T47D (cell line): ENCODE measurements at regions not wholly inside any gene's neighbourhood (a gene's known extent, or its start where the extent isn't known, plus 50 kb on each side); places are given as distances from the start of the nearest gene placed in this dataset.
"Not testable (repeated sequence)": the region's sequence is repeated elsewhere in the genome, so short reads cannot be mapped to it uniquely, and the experiment has no call there.

ENCODE experiments used
- DNase-seq, 2 experiments: peaks; one replicate each; pipeline versions ENCODE4 v3.0.0 to v3.0.0-alpha.2; 2011 to 2012; ENCODE audit warnings: low read depth in 1 of 2, low spot score in 1 of 2
- JUND ChIP-seq: IDR thresholded peaks from 2 replicates; pipeline ENCODE4 v1.6.1; 2012; ENCODE audit warnings: low read depth
- in situ Hi-C: cut with HindIII; loops from 2 replicates; pipeline ENCODE4 v1.10.0; 2016; ENCODE audit warnings: low sequenced_read_pairs, low pct_unique_long_range_greater_than_20kb

DNA sequence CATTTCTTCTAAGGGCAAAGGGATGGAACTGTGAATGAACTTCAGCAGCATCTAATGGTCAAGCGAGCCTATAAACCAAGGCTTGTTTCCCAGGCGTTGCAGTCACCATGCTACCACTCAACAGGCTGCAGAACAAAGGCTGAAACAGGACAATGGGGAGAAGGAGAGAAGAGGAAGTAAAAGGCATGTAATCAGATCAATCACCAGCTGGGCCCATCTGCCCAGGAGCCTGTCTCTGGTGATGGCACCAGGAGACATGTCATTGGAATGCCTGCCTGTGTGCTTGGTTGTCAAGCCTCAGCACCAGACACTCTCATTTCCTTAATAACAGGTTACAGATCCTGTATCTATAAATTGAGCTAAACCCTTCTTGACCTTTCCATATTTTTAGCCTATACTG lies 81.7 kb upstream of the UMPS start:
- no peak for TF ChIP-seq JUND
- in situ Hi-C loops: no loop called here
- DNase-seq: no peak

DNA sequence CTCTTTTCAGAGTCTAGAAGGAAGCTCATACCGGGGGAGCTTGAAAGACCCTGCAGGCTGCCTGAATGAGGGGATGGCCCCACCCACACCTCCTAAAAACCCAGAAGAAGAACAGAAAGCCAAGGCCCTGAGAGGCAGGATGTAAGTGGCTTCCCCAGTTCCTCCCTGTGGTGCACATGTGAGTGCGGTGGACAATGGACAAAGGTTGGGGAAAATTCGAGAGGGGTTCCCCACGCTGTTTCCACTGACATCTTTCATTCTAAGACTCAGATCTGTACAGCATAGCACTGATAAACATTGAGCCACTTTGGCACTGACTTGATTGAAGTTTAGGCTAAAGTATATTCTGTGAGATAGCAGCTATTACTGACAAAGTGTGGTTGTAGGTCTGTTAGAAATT lies 79.5 kb upstream of the UMPS start:
- no peak for DNase-seq
- no peak for TF ChIP-seq JUND
- in situ Hi-C loops: no loop called here

DNA sequence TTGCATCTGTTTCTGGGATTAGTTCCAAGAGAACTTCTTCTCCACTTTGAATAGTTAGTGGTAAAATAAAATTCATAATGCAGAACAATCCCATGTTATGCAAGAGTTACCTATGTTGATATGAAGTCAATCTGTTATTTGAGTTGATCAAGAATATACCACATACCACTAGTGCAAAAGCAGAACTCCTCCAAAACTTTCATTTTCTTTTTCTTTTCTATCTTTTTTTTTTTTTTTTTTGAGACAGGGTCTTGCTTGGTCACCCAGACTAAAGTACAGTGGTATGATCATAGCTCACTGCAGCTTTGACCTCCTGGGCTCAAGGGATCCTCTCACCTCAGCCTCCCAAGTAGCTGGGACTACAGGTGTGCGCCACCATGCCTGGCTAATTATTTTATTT lies 78.8 kb upstream of the UMPS start:
- DNase-seq, in situ Hi-C loops: not testable (repeated sequence)

DNA sequence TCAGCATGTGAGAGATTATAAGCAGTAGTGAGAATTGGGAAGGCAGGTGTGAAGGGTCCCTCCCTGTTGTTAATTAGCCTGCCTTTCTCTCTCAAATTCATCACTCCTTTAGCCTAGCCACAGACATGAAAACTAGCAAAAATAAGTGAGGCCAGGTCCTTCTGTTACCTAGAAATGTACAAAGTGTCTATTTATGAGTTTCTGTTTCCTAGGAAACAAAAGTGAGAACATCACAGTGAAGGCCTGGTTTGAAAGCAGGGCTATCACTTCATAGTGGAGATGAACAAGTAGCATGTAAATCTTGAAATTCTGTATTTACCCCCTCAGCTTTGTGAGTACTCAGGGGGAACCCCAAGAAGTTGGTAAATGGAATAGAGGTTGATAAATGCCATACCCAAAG lies 78.2 kb upstream of the UMPS start:
- TF ChIP-seq JUND: no peak
- in situ Hi-C loops: no loop called here
- no peak for DNase-seq

DNA sequence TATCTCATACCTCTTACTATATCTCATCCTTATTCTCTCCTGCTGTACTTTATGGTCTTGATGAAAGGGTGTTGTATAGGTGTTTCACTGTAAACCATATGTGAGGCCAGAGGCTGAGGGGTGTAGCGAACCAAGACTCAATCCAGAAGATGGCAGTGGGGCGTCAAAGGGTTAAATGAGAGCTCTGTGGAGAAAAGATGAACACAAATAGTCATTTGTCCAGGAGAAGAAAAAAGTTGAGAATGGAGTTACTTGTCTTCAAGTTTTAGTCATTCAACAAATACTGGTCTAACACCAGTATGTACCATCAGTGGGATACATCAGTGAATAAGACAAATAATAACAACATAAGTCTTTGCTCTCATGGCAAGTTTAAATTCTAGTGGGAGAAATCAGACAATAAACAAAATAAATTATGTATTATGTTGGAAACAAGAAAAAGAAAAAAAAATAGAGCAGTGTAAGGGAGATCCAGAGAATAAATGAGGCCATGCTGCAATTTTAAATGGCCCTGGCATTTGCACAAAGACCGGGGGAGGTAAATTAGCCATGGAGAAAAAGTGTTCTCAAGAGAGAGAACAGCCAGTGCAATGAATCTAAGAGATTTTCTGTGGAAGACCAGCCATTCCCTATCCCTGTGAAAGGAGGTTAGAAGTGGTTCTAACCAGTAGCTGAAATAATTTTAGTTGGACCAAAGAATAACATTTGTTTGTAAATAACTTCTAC lies 77.0 kb upstream of the UMPS start:
- DNase-seq: no peak
- no peak for TF ChIP-seq JUND
- in situ Hi-C loops: no loop called here

DNA sequence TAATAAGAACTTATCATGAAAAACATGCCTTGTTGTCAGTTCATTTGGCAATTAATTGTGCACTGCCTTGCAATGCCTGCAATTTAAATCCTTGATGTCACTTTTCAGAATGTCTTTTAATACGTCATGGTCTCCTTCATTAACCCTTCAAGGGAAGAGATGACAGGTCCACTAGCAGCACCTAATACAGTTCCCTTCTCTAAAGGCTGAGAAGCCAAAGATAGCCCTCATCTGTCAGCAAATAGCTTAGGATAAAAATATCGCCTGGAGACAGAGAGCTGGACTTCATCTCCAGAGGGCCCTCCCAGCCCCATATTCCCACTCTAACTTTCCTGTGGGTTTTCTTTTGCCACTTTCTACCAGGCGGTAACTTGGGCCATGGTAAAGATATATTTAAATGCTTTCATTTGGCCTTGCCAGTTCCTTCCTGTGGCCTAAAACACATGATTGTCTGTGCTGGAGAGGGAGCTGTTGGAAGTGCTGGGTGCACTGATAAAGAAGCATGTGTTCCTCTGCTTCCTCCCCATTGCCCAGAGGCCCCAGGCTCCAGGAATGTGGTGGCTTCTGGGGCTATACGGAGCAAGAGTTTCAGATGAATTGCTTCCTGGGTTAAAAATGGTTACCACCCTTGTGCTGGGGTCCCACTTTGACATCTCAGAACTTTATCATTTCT lies 76.3 kb upstream of the UMPS start:
- in situ Hi-C loops: no loop called here
- no peak for DNase-seq
- TF ChIP-seq JUND: no peak

DNA sequence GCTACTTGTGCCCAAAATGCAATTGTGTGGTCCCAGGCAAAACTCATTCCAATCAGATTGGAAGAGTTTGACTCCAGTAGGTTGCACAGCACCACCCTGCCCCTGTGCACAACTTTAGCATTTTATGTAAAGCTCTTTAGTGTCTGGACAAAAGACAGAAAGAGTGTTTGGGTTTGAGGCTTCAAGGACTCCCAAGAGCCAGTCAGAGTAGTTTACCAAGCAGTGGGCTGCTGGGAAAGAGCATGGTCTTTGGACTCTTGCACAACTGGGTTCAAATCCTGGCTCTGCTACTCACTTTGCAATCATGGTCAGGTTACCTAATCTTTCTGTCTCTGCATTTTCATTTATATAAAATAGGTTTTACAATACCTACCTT lies 75.8 kb upstream of the UMPS start:
- no peak for DNase-seq
- in situ Hi-C loops: no loop called here
- TF ChIP-seq JUND: no peak

DNA sequence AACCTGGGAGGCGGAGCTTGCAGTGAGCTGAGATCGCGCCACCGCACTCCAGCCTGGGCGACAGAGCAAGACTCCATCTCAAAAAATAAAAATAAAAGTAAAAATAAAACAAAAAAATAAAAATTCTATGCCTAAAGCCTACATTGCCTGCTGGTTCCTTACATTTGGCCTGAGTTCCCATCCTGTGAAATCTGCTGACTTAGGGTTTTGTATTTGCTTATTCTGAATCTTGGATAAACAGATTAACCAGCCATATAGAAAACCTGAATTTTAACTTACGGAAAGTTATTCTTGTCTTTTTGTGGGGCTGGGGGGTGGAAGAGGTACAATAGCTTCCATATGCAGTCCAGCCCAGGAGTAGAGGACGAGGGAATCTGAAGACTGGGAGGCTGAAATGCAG lies 73.7 kb upstream of the UMPS start:
- in situ Hi-C loops: no loop called here
- DNase-seq: no peak

DNA sequence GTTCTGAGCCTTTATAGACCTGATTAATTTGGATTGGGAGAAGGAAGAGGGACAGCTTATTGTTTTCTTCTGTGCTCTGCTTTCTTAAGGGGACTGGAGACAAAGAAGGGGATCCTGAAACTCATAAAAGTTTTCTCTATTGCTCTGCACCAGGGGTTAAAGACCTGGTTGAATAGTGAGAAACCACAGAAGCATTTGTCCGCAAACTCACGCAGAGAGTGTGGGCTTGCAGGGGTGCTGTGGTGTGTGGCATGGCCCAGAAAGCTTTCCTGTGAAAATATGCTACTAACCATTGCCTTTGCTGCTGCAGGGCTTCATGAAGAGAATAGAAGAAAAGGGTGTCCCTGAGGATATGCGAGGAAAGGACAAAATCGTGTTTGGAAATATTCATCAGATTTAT lies 73.1 kb upstream of the UMPS start:
- in situ Hi-C loops: no loop called here
- TF ChIP-seq JUND: no peak
- DNase-seq: no peak

More for the DNA sequence above, 73.7 kb upstream of the UMPS start:
- TF ChIP-seq JUND: no peak

DNA sequence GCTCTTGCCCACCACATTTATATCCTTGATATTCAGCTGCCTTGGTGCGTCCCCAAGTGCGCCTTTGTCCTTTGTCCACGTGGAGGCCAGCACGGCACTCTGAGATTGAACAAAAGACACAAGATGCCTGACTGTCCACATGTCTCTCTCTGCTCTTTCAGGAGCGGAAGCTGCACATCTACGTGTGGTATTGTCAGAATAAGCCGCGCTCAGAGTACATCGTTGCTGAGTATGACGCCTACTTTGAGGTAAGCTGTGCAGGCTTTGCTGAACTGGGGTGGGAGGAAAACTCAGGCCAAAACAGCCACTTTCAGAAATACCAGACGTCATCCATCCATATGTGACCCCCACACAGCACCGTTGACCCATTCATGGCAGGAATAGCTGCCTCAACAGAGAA lies 72.0 kb upstream of the UMPS start:
- in situ Hi-C loops: no loop called here
- DNase-seq: no peak

DNA sequence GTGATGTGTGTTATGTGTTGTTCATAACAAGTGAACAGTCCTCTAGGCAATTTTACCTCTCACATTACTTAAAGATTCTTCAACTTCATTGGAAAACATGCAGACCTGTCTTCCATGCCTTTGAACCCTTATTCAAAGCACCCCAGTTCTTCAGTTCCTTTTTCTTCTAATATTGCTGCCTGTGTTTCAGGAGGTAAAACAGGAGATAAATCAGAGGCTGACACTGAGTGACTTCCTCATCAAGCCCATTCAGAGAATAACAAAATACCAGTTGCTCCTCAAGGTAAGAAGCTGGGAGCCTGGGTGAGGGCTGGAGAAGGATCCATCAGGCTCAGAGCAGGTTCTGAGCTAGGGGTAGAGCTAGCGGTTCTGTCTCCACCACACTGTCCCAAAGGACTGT lies 71.1 kb upstream of the UMPS start:
- no peak for DNase-seq
- in situ Hi-C loops: no loop called here
- TF ChIP-seq JUND: no peak

More for the DNA sequence above, 72.0 kb upstream of the UMPS start:
- TF ChIP-seq JUND: no peak

DNA sequence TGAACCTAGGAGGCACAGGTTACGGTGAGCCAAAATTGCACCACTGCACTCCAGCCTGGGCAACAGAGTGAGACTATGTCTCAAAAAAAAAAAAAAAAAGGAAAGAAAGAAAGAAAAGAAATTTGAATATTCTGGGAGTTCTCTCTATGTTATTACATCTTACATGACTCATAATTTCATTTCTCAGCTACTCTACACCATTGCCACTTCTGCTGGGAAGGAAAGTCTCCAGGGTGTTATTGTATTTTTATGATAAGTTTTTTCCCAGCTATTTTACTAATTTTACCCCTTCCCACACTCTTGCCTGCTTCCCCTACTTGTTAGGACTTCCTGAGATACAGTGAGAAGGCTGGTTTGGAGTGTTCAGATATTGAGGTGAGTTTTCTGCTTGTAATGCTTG lies 69.7 kb upstream of the UMPS start:
- in situ Hi-C loops: no loop called here

DNA sequence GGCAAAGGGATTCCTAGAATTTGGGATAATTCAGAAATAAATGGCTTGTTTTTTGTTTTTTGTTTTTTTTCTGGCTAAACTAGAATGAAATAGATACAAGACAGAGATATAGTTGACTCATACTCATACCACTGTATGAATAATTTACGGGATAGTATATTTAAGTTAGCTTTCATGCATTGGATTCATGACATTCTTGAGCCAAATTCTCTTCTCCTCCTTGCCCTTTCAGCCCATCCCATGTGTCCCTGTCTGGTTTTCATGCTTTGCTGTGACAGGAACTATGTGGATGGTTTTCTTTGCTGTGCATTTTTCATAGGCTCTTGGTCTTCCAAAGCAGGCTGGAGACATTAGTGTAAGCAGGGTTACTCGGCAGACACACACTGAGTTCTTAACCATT lies 66.6 kb upstream of the UMPS start:
- no peak for TF ChIP-seq JUND
- in situ Hi-C loops: no loop called here
- DNase-seq: no peak

More for the DNA sequence above, 69.7 kb upstream of the UMPS start:
- DNase-seq: no peak
- TF ChIP-seq JUND: no peak

DNA sequence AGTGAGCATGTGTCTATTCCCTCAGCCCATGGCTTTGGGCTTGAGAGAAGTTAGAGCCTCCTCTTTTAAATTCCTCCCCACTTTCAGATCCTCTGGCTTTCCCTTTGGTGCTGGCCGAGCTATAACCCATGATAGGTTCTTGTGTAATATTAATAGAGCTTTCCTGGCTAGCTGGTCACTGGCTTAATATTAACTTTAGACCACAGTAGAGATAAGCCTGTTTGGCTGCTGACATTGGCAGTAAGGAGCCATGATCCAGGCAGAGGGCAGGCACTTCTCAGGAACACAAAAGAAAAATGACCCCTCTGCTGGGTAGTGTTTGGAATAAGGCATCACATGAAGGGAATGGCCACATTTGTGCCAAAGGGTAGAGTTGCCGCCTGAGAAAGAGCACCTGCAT lies 65.4 kb upstream of the UMPS start:
- TF ChIP-seq JUND: no peak
- DNase-seq: peak; percentile 9 to 30
- in situ Hi-C loops: no loop called here
